GM21576 (cell line): ENCODE measurements at regions not wholly inside any gene's neighbourhood (a gene's known extent, or its start where the extent isn't known, plus 50 kb on each side); places are given as distances from the start of the nearest gene placed in this dataset.

Experiments
- ATAC-seq: cut with Tn5 transposase; IDR thresholded peaks from one replicate; pipeline ENCODE4 v1.9.1; 2021; ENCODE audit warnings: mild to moderate bottlenecking, moderate library complexity; ENCODE audit not compliant: unreplicated experiment

GRCh38 chr10:71138166-71138830 is 74.1 kb upstream of the UNC5B start:
- no peak for ATAC-seq

GRCh38 chr10:71141528-71141927 is 70.8 kb upstream of the UNC5B start:
- ATAC-seq: no peak

- ATAC-seq: no peak
These were observed 69.2 kb upstream of the UNC5B start for GRCh38 chr10:71143170-71143569.

GRCh38 chr10:71143610-71144009 is 68.8 kb upstream of the UNC5B start:
- no peak for ATAC-seq

GRCh38 chr10:71144824-71145223 is 67.5 kb upstream of the UNC5B start:
- no peak for ATAC-seq

GRCh38 chr10:71145352-71145945 is 66.9 kb upstream of the UNC5B start:
- ATAC-seq: no peak

GRCh38 chr10:71150796-71151195 is 61.6 kb upstream of the UNC5B start:
- ATAC-seq: no peak

- ATAC-seq: no peak
These were observed 60.3 kb upstream of the UNC5B start for GRCh38 chr10:71152043-71152442.

GRCh38 chr10:71156436-71156835 is 55.9 kb upstream of the UNC5B start:
- ATAC-seq: no peak

GRCh38 chr10:71157435-71157834 is 54.9 kb upstream of the UNC5B start:
- no peak for ATAC-seq

- no peak for ATAC-seq
These were observed 54.1 kb upstream of the UNC5B start for GRCh38 chr10:71158251-71158650.

- ATAC-seq: no peak
These were observed 53.5 kb upstream of the UNC5B start for GRCh38 chr10:71158902-71159301.

- ATAC-seq: no peak
These were observed 52.5 kb upstream of the UNC5B start for GRCh38 chr10:71159892-71160291.

- ATAC-seq: no peak
These were observed 50.9 kb upstream of the UNC5B start for GRCh38 chr10:71161425-71161824.
